Anterior cingulate cortex (tissue), 58 donors: ENCODE measurements at regions not wholly inside any gene's neighbourhood (a gene's known extent, or its start where the extent isn't known, plus 50 kb on each side); places are given as distances from the start of the nearest gene placed in this dataset.

Experiments
- DNase-seq, 58 donors: peaks; one replicate each; lab custom pipeline; 2025; lab: John Stamatoyannopoulos, UW

DNA sequence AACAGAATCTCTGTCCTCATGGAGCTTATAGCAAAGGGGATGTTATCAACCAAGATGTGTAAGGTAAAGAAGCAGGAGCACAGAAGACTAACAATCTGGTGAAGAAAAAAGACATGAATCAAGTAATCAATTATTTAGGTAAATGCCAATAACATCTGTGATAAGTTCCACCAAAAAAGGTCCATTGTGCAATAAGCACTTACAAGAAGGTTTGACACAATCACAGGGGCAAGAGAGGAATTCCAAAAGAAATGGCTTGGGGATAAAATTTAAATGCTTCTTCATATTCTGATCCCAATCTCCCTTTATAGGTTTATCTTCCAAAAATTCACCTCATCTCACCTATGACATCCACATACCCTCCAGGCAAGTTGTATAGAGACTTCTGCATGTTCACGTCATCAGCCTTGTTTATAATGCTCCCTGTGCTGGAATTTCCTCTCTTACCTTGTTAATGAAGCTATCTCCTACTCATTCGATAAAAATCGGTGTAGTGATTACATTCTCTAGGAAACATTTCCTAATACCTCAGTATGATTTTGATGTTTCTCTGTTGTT is 53.6 kb upstream of the DPT start:
- DNase-seq: no peak

- no peak for DNase-seq
These were observed 54.6 kb upstream of the DPT start for GRCh38 chr1:168783458-168784210.

DNA sequence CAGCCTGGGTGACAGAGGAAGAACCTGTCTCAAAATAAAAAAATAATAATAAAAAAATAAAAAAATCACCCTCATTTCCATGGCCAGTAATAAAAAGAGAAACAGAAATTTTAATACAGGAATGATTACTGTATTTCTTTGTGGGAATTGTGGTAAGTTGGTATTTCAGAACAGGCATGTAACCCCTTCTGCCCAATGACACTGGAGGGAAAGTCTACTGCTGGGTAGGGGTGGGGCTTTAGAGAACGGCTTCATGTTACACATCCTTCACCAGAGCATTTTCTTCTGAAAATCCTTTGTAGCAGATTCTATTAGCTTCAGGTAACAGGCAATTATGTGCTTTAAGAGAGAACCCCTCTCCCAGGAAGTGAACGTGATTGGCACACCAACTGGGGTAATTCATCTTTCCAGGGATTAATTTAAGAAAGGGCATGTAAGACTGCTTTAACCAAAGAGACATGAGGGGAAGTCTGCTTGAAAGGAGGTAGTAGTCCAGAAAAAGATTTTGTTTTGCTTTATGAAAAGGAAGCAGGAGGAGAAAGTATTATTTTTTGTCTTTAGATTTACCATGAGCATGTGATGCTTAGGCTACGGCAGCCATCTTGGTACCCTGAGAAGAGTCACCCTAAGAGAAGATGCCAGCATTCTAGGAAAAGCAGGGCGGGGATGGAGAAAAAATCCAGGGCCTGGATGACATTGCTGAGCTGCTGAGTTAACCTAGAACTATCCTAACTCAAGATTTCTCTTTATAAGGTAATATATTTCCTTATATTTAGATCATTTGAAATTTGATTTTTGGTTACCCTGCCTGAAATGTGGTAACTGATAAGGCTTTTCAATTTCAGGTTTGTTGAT is 57.7 kb upstream of the DPT start:
- DNase-seq: no peak

DNA sequence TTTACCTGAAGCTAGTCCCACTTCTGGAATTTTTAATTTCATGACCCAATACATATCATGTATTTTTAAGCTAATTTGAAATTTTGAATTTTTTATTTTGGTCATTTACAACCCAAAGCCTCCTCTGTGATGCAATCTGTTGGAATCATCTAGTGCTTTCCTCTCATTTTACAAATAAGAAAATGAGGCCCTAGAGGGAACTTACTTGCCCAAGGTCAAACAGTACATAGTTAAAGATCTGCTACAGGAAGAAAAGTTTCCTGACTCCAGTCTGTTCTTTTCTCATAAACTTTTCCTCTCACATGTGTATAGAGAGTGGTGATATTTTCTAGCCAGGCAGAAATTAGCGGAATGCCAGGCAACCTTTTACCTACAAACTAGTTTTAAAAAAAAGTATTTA is 59.3 kb upstream of the DPT start:
- no peak for DNase-seq

GRCh38 chr1:168789501-168789900 is 60.5 kb upstream of the DPT start:
- no peak for DNase-seq

- no peak for DNase-seq
These were observed 63.1 kb upstream of the DPT start for GRCh38 chr1:168792142-168792541.

DNA sequence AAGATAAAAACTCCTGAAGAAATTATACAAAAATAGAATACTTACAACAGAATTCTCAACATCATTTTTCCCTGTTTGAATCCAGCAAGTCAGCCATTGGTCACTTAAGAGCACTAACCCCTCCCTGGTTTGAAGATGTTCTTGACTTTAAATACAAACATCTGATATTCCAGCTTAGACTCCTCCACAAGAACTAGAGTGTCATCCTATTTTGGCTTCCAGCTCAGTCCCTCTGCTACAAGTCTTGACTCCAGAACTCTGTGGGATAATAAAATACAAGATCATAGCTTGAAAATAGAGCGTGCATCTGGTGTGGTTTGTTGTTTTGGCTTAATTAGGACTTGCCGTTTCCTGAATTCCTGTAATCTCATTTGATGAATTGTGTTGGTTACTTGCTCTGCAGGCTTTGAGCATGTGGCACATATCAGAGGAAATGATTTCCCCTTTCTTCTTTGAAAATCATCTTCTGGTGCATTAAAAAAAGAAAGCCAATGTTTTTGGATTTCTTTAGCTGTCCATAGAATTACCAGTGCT is 63.7 kb upstream of the DPT start:
- DNase-seq: peak in 2 of 58 donors; percentile 3 to 12

DNA sequence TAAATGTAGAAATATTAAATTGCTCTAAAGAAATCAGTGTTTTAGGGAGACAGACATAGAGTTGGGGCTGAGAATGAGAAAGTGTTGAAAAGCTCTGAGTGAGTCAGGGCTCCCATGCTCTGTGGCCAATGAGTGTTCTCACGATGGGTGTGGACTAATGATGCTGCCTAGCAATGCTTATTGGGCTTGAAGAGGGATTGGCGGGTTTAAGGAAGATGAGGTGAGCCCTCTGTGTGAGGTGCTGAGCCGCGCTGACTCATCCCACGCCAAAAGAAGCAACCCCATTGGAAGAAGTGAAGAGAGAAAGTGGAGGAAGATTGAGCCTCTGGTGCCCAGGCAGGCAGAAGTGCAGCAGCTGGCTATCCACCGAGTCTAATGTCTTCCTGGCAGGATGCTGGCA is 65.1 kb upstream of the DPT start:
- DNase-seq: no peak

- DNase-seq: no peak
These were observed 66.7 kb upstream of the DPT start for GRCh38 chr1:168795681-168796080.

- no peak for DNase-seq
These were observed 71.1 kb upstream of the DPT start for GRCh38 chr1:168799927-168800605.

GRCh38 chr1:168801032-168801745 is 72.2 kb upstream of the DPT start:
- DNase-seq: no peak

- DNase-seq: peak in 28 of 58 donors; percentile 0 to 60 (median 13)
These were observed 75.0 kb upstream of the DPT start for GRCh38 chr1:168803806-168804510.

GRCh38 chr1:168806952-168807351 is 77.9 kb upstream of the DPT start:
- DNase-seq: no peak

- no peak for DNase-seq
These were observed 82.2 kb upstream of the DPT start for GRCh38 chr1:168811176-168811575.

GRCh38 chr1:168819668-168820067 is 90.7 kb upstream of the DPT start:
- no peak for DNase-seq

GRCh38 chr1:168821434-168821833 is 92.4 kb upstream of the DPT start:
- DNase-seq: no peak

DNA sequence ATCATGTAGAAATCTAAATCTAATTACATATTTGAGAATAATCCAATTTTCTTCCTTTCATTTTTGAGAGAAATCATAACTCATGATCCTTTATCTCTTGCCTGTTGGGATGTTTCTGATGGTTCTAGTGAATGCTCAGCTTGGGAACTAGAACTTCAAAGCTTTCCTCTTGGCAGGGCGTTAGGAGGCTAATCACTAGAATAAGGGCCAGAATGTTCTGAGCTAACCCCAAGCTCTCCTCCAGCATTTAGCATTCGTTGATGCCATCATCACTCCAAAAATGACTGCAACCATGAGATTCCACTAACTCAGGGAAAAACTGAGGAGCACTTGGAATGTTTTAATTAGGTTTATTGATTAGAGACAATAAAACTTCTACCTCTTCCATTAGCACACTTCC is 93.9 kb upstream of the DPT start:
- no peak for DNase-seq

DNA sequence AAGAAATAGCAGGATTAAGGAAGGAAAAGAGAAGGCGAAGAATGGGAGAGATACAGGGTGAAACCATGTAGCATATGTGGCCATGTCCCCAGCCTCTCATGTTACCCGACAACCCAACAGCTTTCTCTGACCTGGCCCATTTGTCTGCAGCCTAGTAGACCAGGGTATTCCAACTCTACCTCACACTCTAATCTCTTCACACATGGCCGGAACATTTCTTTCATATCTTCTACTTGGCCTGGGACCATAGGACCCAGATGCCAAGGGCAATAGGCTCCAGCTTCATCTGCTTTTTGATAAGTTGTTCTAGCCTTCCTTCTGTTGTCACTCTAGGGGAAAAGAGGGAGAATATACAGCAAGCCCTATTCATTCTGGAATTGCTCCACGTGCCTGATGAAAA is 95.0 kb upstream of the DPT start:
- no peak for DNase-seq

DNA sequence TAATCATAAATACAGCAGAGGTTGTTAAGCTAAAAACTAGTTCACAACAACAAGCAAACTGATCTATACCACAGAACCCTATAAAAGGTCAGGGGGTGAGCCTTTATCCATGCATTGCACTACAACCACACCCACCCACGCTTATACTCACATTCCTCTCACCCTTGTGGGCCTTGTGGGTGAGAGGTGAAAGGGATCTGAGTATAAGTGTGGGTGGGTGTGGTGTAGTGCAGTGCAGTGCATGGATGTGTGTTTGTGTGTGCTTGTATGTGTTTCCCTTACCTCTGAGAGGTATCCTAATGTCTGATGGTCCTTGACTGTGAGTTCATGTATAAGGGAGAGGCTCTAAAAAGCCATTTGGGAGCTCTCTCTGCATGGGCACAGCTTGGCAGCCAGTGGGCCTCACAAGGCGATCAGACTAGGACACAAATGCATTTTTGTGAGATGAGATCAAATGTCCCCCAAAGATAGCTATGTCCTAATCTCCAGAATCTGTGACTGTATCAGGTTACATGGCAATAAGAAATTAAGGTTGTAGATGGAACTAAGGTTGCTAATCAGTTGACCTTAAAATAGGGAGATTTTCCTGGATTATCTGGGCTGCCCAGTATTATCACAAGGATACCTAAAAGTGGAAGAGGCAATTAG is 95.5 kb upstream of the DPT start:
- DNase-seq: no peak
